ELF-1 (cell line): ENCODE measurements at regions not wholly inside any gene's neighbourhood (a gene's known extent, or its start where the extent isn't known, plus 50 kb on each side); places are given as distances from the start of the nearest gene placed in this dataset.
"Not testable (repeated sequence)": the region's sequence is repeated elsewhere in the genome, so short reads cannot be mapped to it uniquely, and the experiment has no call there.

ENCODE experiments used
- DNase-seq: peaks from one replicate; pipeline ENCODE4 v3.0.0-alpha.2; 2016; ENCODE audit warnings: low read depth, low spot score

- no peak for DNase-seq
Observed at GRCh38 chr3:22666736-22667135, 536.4 kb upstream of the UBE2E2 start.

- DNase-seq: no peak
Observed at GRCh38 chr3:22671848-22672247, 531.3 kb upstream of the UBE2E2 start.

- DNase-seq: no peak
Observed at GRCh38 chr3:22684739-22685138, 518.4 kb upstream of the UBE2E2 start.

GRCh38 chr3:22685597-22685996 is 517.5 kb upstream of the UBE2E2 start:
- DNase-seq: no peak

GRCh38 chr3:22691407-22691806 is 511.7 kb upstream of the UBE2E2 start:
- DNase-seq: peak; percentile 33

GRCh38 chr3:22691856-22692628 is 511.1 kb upstream of the UBE2E2 start:
- DNase-seq: no peak

GRCh38 chr3:22700876-22701275 is 502.3 kb upstream of the UBE2E2 start:
- no peak for DNase-seq

GRCh38 chr3:22704166-22704565 is 499.0 kb upstream of the UBE2E2 start:
- no peak for DNase-seq

GRCh38 chr3:22704571-22705354 is 498.4 kb upstream of the UBE2E2 start:
- no peak for DNase-seq

- DNase-seq: not testable (repeated sequence)
Observed at GRCh38 chr3:22706922-22707321, 496.2 kb upstream of the UBE2E2 start.

- no peak for DNase-seq
Observed at GRCh38 chr3:22713936-22714335, 489.2 kb upstream of the UBE2E2 start.

GRCh38 chr3:22714749-22715148 is 488.4 kb upstream of the UBE2E2 start:
- no peak for DNase-seq

GRCh38 chr3:22720596-22720995 is 482.5 kb upstream of the UBE2E2 start:
- DNase-seq: no peak

GRCh38 chr3:22724420-22724819 is 478.7 kb upstream of the UBE2E2 start:
- DNase-seq: no peak

GRCh38 chr3:22728406-22728805 is 474.7 kb upstream of the UBE2E2 start:
- DNase-seq: no peak

- DNase-seq: no peak
Observed at GRCh38 chr3:22729212-22729611, 473.9 kb upstream of the UBE2E2 start.

- DNase-seq: no peak
Observed at GRCh38 chr3:22729981-22730380, 473.1 kb upstream of the UBE2E2 start.

- DNase-seq: no peak
Observed at GRCh38 chr3:22730701-22731100, 472.4 kb upstream of the UBE2E2 start.

- no peak for DNase-seq
Observed at GRCh38 chr3:22731901-22732300, 471.2 kb upstream of the UBE2E2 start.

GRCh38 chr3:22732641-22733040 is 470.5 kb upstream of the UBE2E2 start:
- peak; percentile 45 for DNase-seq

- no peak for DNase-seq
Observed at GRCh38 chr3:22734207-22734606, 468.9 kb upstream of the UBE2E2 start.

GRCh38 chr3:22734756-22735155 is 468.4 kb upstream of the UBE2E2 start:
- DNase-seq: no peak

GRCh38 chr3:22735373-22735772 is 467.8 kb upstream of the UBE2E2 start:
- no peak for DNase-seq
